ENCODE measurements at regions not wholly inside any gene's neighbourhood (a gene's known extent, or its start where the extent isn't known, plus 50 kb on each side); places are given as distances from the start of the nearest gene placed in this dataset.

- no peak for FAIRE-seq
- TF ChIP-seq SPI1 (IDR thresholded peaks at IDR 0.05; ENCODE audit: borderline replicate concordance, insufficient read depth, low read depth, low read length) (no peak), REST (IDR thresholded peaks at IDR 0.05; ENCODE audit: low read depth, low read length) (no peak), NR2C2 (IDR thresholded peaks at IDR 0.05; ENCODE audit: borderline replicate concordance, control insufficient read depth, insufficient read length, low read depth) (no peak), TCF12 (IDR thresholded peaks at IDR 0.05; ENCODE audit: low read depth, low read length) (no peak), RFX5 (IDR thresholded peaks at IDR 0.05; ENCODE audit: low read depth, low read length) (no peak), HDAC6 (IDR thresholded peaks at IDR 0.05; ENCODE audit: unreplicated experiment) (no peak), HDGF (IDR thresholded peaks at IDR 0.05) (no peak), SIX5 (IDR thresholded peaks at IDR 0.05; ENCODE audit: low read depth, low read length, severe bottlenecking) (no peak), ATF2 (IDR thresholded peaks at IDR 0.05; ENCODE audit: low read length) (no peak), KAT2A (conservative IDR thresholded peaks at IDR 0.05; ENCODE audit: control insufficient read depth, low read depth, low read length) (no peak), E2F4 (IDR thresholded peaks at IDR 0.05; ENCODE audit: low read depth, low read length) (no peak), ZBTB11 (CRISPR knock-in tag; IDR thresholded peaks at IDR 0.05) (no peak)
Measured at GRCh38 chr16:87016046-87017035, 300.9 kb downstream of the C16orf95 start.

More at GRCh38 chr16:87016046-87017035, 300.9 kb downstream of the C16orf95 start:
- Histone ChIP-seq H3K9me3 (replicated peaks; ENCODE audit: control insufficient read depth, insufficient read depth, low read length) (no peaks in the 10 kb centered on the region), H2AFZ (ENCODE audit: control insufficient read depth, low read depth, low read length) (no peak overlapping the region), H3K27ac (ENCODE audit: control insufficient read depth, insufficient read depth) (no peak overlapping the region), H3K27me3 (replicated peaks in 1 of 2; ENCODE audit: control insufficient read depth in 2 of 2, insufficient read depth in 2 of 2, low read length in 1 of 2) (no peaks in the 10 kb centered on the region), H3K79me2 (ENCODE audit: control insufficient read depth, insufficient read depth, low read length) (no peaks in the 10 kb centered on the region), H3K36me3 (ENCODE audit: control insufficient read depth in 2 of 2, insufficient read depth in 2 of 2, low read length in 1 of 2) (no peaks in the 10 kb centered on the region), H3K4me2 (ENCODE audit: control insufficient read depth, insufficient read depth) (no peak overlapping the region), H3K4me1 (ENCODE audit: control insufficient read depth, insufficient read depth, low read length) (no peaks in the 10 kb centered on the region), H3K9ac (ENCODE audit: control insufficient read depth, insufficient read depth, low read length) (no peak overlapping the region), H4K20me1 (ENCODE audit: control insufficient read depth, insufficient read depth) (no peaks in the 10 kb centered on the region), H3K4me3 (no peak overlapping the region)
- intact Hi-C loops (cut with micrococcal nuclease; ENCODE audit: unreplicated experiment) (no loop called here), in situ Hi-C loops (cut with MboI) (no loop called here)
- ChIA-PET RAD21 (ENCODE audit: unreplicated experiment) (no interaction called here), CTCF (no interaction called here), POLR2A (no interaction called here), SMC1A (ENCODE audit: uncharacterized antibody, unreplicated experiment) (no interaction called here)
- BruUV-seq (replicated peaks), result no TSS peak
- no peak for ATAC-seq
- no peak for DNase-seq (ENCODE audit: low read depth, low spot score)
- 30% methylated on average over 15 of the region's 15 CpGs for whole genome bisulfite sequencing (ENCODE audit: insufficient coverage, insufficient replicate concordance, low lambda C conversion rate, missing lambda C conversion rate)
